Type B pancreatic cell (in vitro differentiated cells): ENCODE measurements at regions not wholly inside any gene's neighbourhood (a gene's known extent, or its start where the extent isn't known, plus 50 kb on each side); places are given as distances from the start of the nearest gene placed in this dataset.

Source experiments
- DNase-seq: peaks from one replicate; pipeline ENCODE4 v3.0.0; 2021; ENCODE audit warnings: mixed read lengths; ENCODE audit not compliant: unreplicated experiment; ENCODE audit errors: extremely low spot score
- H3K27ac Mint-ChIP-seq: 2 replicates; pipeline ENCODE4 v1.8.0; 2021; ENCODE audit warnings: mild to moderate bottlenecking, mixed read lengths
- H3K27me3 Mint-ChIP-seq: 2 replicates; pipeline ENCODE4 v1.8.0; 2021; ENCODE audit warnings: mixed read lengths
- H3K36me3 Mint-ChIP-seq: 2 replicates; pipeline ENCODE4 v1.8.0; 2021; ENCODE audit warnings: mixed read lengths
- H3K4me1 Mint-ChIP-seq: one replicate; pipeline ENCODE4 v1.8.0; 2021; ENCODE audit warnings: mixed read lengths; ENCODE audit not compliant: unreplicated experiment
- H3K4me3 Mint-ChIP-seq: 2 replicates; pipeline ENCODE4 v1.8.0; 2021; ENCODE audit warnings: mild to moderate bottlenecking, mixed read lengths
- H3K9me3 Mint-ChIP-seq: 2 replicates; pipeline ENCODE4 v1.8.0; 2021; ENCODE audit warnings: mixed read lengths
- CTCF ChIP-seq: fragments of 200-600 bp; sonication (generic); conservative IDR thresholded peaks from 2 replicates; pipeline ENCODE4 v1.5.0; 2021; ENCODE audit warnings: antibody characterized with exemption, mild to moderate bottlenecking

GRCh38 chr1:203954788-203955552, 93.6 kb downstream of the SNRPE start:
- H3K27me3 Mint-ChIP-seq, result no peaks in the 10 kb centered on the region
- H3K36me3 Mint-ChIP-seq, result peaks cover 5% of the 10 kb centered on the region
- no peaks in the 10 kb centered on the region for H3K4me1 Mint-ChIP-seq
- H3K4me3 Mint-ChIP-seq, result no peak overlapping the region
- no peak for DNase-seq
- peaks cover 9% of the 10 kb centered on the region for H3K9me3 Mint-ChIP-seq
- TF ChIP-seq CTCF, result no peak
- no peak overlapping the region for H3K27ac Mint-ChIP-seq

DNA sequence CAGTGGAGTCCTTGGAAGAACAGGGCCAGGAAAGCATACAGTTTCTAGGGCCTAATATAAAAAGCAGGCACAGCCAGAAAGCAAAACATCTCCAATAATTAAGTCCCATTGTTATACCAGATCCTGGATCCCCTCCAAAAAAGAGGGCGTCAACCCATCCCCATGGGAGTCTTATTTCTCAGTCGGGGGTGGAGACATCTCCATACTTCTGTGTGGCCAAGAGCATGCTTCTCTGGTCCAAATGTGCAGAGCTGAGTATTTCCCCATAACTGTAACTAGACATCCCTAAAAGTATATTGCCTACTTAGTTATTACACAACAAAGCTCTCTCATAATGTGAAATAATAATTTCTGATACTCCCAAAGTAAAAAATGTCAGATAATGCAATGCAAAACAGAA, 104.2 kb upstream of the SOX13 start:
- DNase-seq, result no peak
- H3K9me3 Mint-ChIP-seq, result peaks cover 10% of the 10 kb centered on the region
- no peaks in the 10 kb centered on the region for H3K36me3 Mint-ChIP-seq
- H3K27ac Mint-ChIP-seq, result no peak overlapping the region
- H3K4me3 Mint-ChIP-seq, result no peak overlapping the region
- TF ChIP-seq CTCF, result no peak
- no peaks in the 10 kb centered on the region for H3K27me3 Mint-ChIP-seq
- H3K4me1 Mint-ChIP-seq, result no peaks in the 10 kb centered on the region

DNA sequence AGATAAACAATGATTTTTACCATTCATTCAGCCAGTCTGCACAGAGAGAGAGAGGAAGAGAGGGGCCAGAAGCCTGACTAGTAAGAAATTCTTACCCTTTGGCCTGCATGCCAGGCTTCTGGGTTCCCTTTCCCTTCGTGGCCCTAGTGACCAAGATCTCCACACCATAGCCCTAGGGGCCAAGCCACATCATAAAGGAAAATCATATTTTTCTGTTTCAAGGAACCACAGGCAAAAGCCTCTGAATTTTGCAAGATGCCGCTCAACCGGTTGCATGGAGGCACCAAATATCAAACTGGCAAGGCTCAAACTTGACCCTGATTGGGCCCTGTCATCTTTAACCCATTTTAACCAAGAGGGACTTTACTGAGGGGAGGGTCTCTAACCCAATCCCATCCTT, 103.1 kb upstream of the SOX13 start:
- Mint-ChIP-seq H3K4me3 (no peak overlapping the region), H3K36me3 (no peaks in the 10 kb centered on the region), H3K27me3 (no peaks in the 10 kb centered on the region), H3K9me3 (peaks cover 14% of the 10 kb centered on the region), H3K27ac (no peak overlapping the region), H3K4me1 (no peaks in the 10 kb centered on the region)
- no peak for DNase-seq
- TF ChIP-seq CTCF, result no peak

- Mint-ChIP-seq H3K36me3 (no peaks in the 10 kb centered on the region), H3K4me1 (peaks cover 5% of the 10 kb centered on the region), H3K4me3 (peak overlapping the region; percentile 44), H3K9me3 (peaks cover 7% of the 10 kb centered on the region), H3K27me3 (no peaks in the 10 kb centered on the region), H3K27ac (peak overlapping the region; percentile 68)
- DNase-seq, result no peak
- TF ChIP-seq CTCF, result no peak
Observed at GRCh38 chr1:203985044-203985443, 87.9 kb upstream of the SOX13 start.

GRCh38 chr1:203985676-203986075, 87.2 kb upstream of the SOX13 start:
- H3K9me3 Mint-ChIP-seq, result peaks cover 7% of the 10 kb centered on the region
- peaks cover 5% of the 10 kb centered on the region for H3K4me1 Mint-ChIP-seq
- peak overlapping the region; percentile 44 for H3K4me3 Mint-ChIP-seq
- no peaks in the 10 kb centered on the region for H3K27me3 Mint-ChIP-seq
- H3K36me3 Mint-ChIP-seq, result no peaks in the 10 kb centered on the region
- DNase-seq, result no peak
- TF ChIP-seq CTCF, result no peak
- H3K27ac Mint-ChIP-seq, result peak overlapping the region; percentile 68
